ENCODE measurements at regions not wholly inside any gene's neighbourhood (a gene's known extent, or its start where the extent isn't known, plus 50 kb on each side); places are given as distances from the start of the nearest gene placed in this dataset.

GRCh38 chr4:1495416-1496115 is 89.3 kb upstream of the NKX1-1 start:
- no peak for DNase-seq (ENCODE audit: low read depth)

GRCh38 chr4:1494416-1495315 is 88.4 kb upstream of the NKX1-1 start:
- no peak for DNase-seq (ENCODE audit: low read depth)

- DNase-seq (ENCODE audit: low read depth), result no peak
Observed at GRCh38 chr4:1493540-1494287, 87.5 kb upstream of the NKX1-1 start.

- no peak for DNase-seq (ENCODE audit: low read depth)
Observed at GRCh38 chr4:1492651-1493539, 86.7 kb upstream of the NKX1-1 start.

GRCh38 chr4:1492142-1492457 is 85.9 kb upstream of the NKX1-1 start:
- DNase-seq (ENCODE audit: low read depth), result no peak

- no peak for DNase-seq (ENCODE audit: low read depth)
Observed at GRCh38 chr4:1491328-1492141, 85.3 kb upstream of the NKX1-1 start.

GRCh38 chr4:1490654-1491327 is 84.5 kb upstream of the NKX1-1 start:
- no peak for DNase-seq (ENCODE audit: low read depth)

- DNase-seq (ENCODE audit: low read depth), result no peak
Observed at GRCh38 chr4:1490011-1490653, 83.9 kb upstream of the NKX1-1 start.

GRCh38 chr4:1489639-1489995 is 83.4 kb upstream of the NKX1-1 start:
- no peak for DNase-seq (ENCODE audit: low read depth)

- no peak for DNase-seq (ENCODE audit: low read depth)
Observed at GRCh38 chr4:1488831-1489638, 82.8 kb upstream of the NKX1-1 start.

- no peak for DNase-seq (ENCODE audit: low read depth)
Observed at GRCh38 chr4:1488357-1488756, 82.1 kb upstream of the NKX1-1 start.

- no peak for DNase-seq (ENCODE audit: low read depth)
Observed at GRCh38 chr4:1487761-1488160, 81.5 kb upstream of the NKX1-1 start.

- no peak for DNase-seq (ENCODE audit: low read depth)
Observed at GRCh38 chr4:1487106-1487505, 80.9 kb upstream of the NKX1-1 start.

GRCh38 chr4:1485280-1485679 is 79.0 kb upstream of the NKX1-1 start:
- DNase-seq (ENCODE audit: low read depth), result no peak

- DNase-seq (ENCODE audit: low read depth), result no peak
Observed at GRCh38 chr4:1480720-1481119, 74.5 kb upstream of the NKX1-1 start.

GRCh38 chr4:1479454-1479853 is 73.2 kb upstream of the NKX1-1 start:
- no peak for DNase-seq (ENCODE audit: low read depth)

GRCh38 chr4:1478766-1479355 is 72.6 kb upstream of the NKX1-1 start:
- no peak for DNase-seq (ENCODE audit: low read depth)

- no peak for DNase-seq (ENCODE audit: low read depth)
Observed at GRCh38 chr4:1477045-1477840, 71.0 kb upstream of the NKX1-1 start.
